H1 (cell line): ENCODE measurements at regions not wholly inside any gene's neighbourhood (a gene's known extent, or its start where the extent isn't known, plus 50 kb on each side); places are given as distances from the start of the nearest gene placed in this dataset.

Experiments used
- CTCF ChIA-PET: fragments of 300-600 bp; sonication (Branson Sonifier 250); formaldehyde crosslinking; loops from one replicate; lab custom pipeline; 2021; ENCODE audit not compliant: partially characterized antibody; lab: Charles Lee
- POLR2A ChIA-PET: fragments of 300-600 bp; sonication (Branson Sonifier 250); formaldehyde crosslinking; loops from one replicate; lab custom pipeline; 2021; ENCODE audit warnings: inconsistent platforms; ENCODE audit not compliant: partially characterized antibody; lab: Charles Lee
- DNase-seq, 2 experiments: peaks; one replicate each; pipeline versions ENCODE4 v3.0.0 to v3.0.0-alpha.2; 2010 to 2022; ENCODE audit warnings: low spot score in 2 of 2, low read depth in 1 of 2, mixed read lengths in 1 of 2
- FAIRE-seq: peaks from 2 replicates; lab custom pipeline; 2011; peaks lifted over from hg19 to GRCh38; lab: Jason Lieb, UNC
- H2AFZ ChIP-seq: 2 replicates; pipeline ENCODE4 v1.8.1; 2012; ENCODE audit warnings: low read length, inconsistent platforms
- H2AK5ac ChIP-seq: 2 replicates; pipeline ENCODE4 v1.6.1; 2013; ENCODE audit warnings: low read depth, low read length
- H2BK120ac ChIP-seq: replicated peaks from 2 replicates; pipeline ENCODE3; 2013; ENCODE audit warnings: low read depth, low read length, inconsistent platforms
- H2BK12ac ChIP-seq: 2 replicates; pipeline ENCODE4 v1.6.1; 2013; ENCODE audit warnings: low read depth, low read length
- H2BK15ac ChIP-seq: 2 replicates; pipeline ENCODE4 v1.6.1; 2013; ENCODE audit warnings: low read length
- H2BK20ac ChIP-seq: 2 replicates; pipeline ENCODE4 v1.6.1; 2013; ENCODE audit warnings: low read length
- H2BK5ac ChIP-seq: 2 replicates; pipeline ENCODE4 v1.6.1; 2013; ENCODE audit warnings: low read depth, low read length
- H3K14ac ChIP-seq: 2 replicates; pipeline ENCODE4 v1.6.1; 2013; ENCODE audit warnings: inconsistent platforms; ENCODE audit not compliant: insufficient read length
- H3K18ac ChIP-seq: 2 replicates; pipeline ENCODE4 v1.6.1; 2013; ENCODE audit warnings: low read length; ENCODE audit errors: extremely low read depth
- H3K23ac ChIP-seq: 2 replicates; pipeline ENCODE4 v1.6.1; 2013; ENCODE audit warnings: inconsistent platforms; ENCODE audit not compliant: insufficient read length
- H3K23me2 ChIP-seq: 2 replicates; pipeline ENCODE4 v1.6.1; 2013; ENCODE audit warnings: low read depth, low read length
- H3K27ac ChIP-seq: 2 replicates; pipeline ENCODE4 v1.6.1; 2011; ENCODE audit warnings: low read depth, low read length, inconsistent platforms
- H3K27me3 ChIP-seq, 4 experiments: replicated peaks in 1 of 4; 1 replicate in 1 of 4; 2 replicates in 3 of 4; pipeline versions ENCODE4 v1.6.1 to v1.8.1; 2011 to 2013; ENCODE audit warnings: low read length in 3 of 4, mild to moderate bottlenecking in 3 of 4, inconsistent platforms in 2 of 4, mixed read lengths in 2 of 4, moderate library complexity in 1 of 4; ENCODE audit not compliant: control insufficient read depth in 3 of 4, insufficient read depth in 3 of 4; ENCODE audit errors: extremely low read depth in 1 of 4
- H3K36me3 ChIP-seq, 4 experiments: 2 replicates each; pipeline versions ENCODE4 v1.6.1 to v1.8.1; 2011 to 2013; ENCODE audit warnings: mild to moderate bottlenecking in 4 of 4, low read length in 3 of 4, moderate library complexity in 2 of 4, control low read depth in 1 of 4, inconsistent platforms in 1 of 4; ENCODE audit not compliant: insufficient read depth in 4 of 4, control insufficient read depth in 2 of 4
- H3K4ac ChIP-seq: replicated peaks from 2 replicates; pipeline ENCODE3; 2013; ENCODE audit warnings: low read length, low read depth, mixed read lengths, inconsistent platforms; ENCODE audit not compliant: insufficient read length
- H3K4me1 ChIP-seq, 4 experiments: replicated peaks in 1 of 4; 1 replicate in 1 of 4; 2 replicates in 3 of 4; pipeline versions ENCODE4 v1.6.1 to v1.8.1; 2011 to 2013; ENCODE audit warnings: low read length in 3 of 4, inconsistent platforms in 2 of 4, mixed read lengths in 1 of 4; ENCODE audit not compliant: insufficient read depth in 4 of 4, control insufficient read depth in 3 of 4
- H3K4me2 ChIP-seq, 2 experiments: 2 replicates each; pipeline versions ENCODE4 v1.6.1 to v1.8.1; 2011 to 2013; ENCODE audit warnings: low read depth in 2 of 2, low read length in 2 of 2, control low read depth in 1 of 2, inconsistent platforms in 1 of 2, mild to moderate bottlenecking in 1 of 2; ENCODE audit not compliant: insufficient read depth in 1 of 2
- H3K4me3 ChIP-seq, 4 experiments: fragments of 200-600, 300-600 bp in 1 of 4; sonication (generic), shearing (Covaris generic), sonication (Bioruptor Twin) in 1 of 4; 2 replicates each; pipeline versions ENCODE4 v1.5.1 to v1.8.1; 2011 to 2016; ENCODE audit warnings: low read length in 4 of 4, low read depth in 3 of 4, control low read depth in 2 of 4, inconsistent platforms in 2 of 4, mild to moderate bottlenecking in 2 of 4, mixed read lengths in 1 of 4, moderate library complexity in 1 of 4; ENCODE audit not compliant: insufficient read depth in 2 of 4; ENCODE audit errors: extremely low read depth in 1 of 4
- H3K56ac ChIP-seq: replicated peaks from 2 replicates; pipeline ENCODE3; 2013; ENCODE audit warnings: low read depth, mild to moderate bottlenecking, mixed read lengths, low read length, inconsistent platforms; ENCODE audit not compliant: insufficient read length
- H3K79me1 ChIP-seq: 2 replicates; pipeline ENCODE4 v1.6.1; 2013; ENCODE audit warnings: low read depth, low read length, control low read depth
- H3K79me2 ChIP-seq, 2 experiments: 2 replicates each; pipeline versions ENCODE4 v1.6.1 to v1.8.1; 2012 to 2013; ENCODE audit warnings: low read length in 2 of 2, mild to moderate bottlenecking in 2 of 2, inconsistent platforms in 1 of 2; ENCODE audit not compliant: insufficient read depth in 2 of 2, control insufficient read depth in 1 of 2
- H3K9ac ChIP-seq, 4 experiments: replicated peaks in 1 of 4; 1 replicate in 1 of 4; 2 replicates in 3 of 4; pipeline versions ENCODE4 v1.6.1 to v1.8.1; 2011 to 2013; ENCODE audit warnings: low read depth in 3 of 4, low read length in 3 of 4, control low read depth in 2 of 4, mild to moderate bottlenecking in 2 of 4, moderate library complexity in 2 of 4, inconsistent platforms in 1 of 4; ENCODE audit errors: extremely low read depth in 1 of 4
- H3K9me3 ChIP-seq, 2 experiments: 2 replicates each; pipeline versions ENCODE4 v1.6.1 to v1.8.1; 2012 to 2013; ENCODE audit warnings: mild to moderate bottlenecking in 2 of 2, moderate library complexity in 2 of 2, control low read depth in 1 of 2, inconsistent platforms in 1 of 2, low read depth in 1 of 2, low read length in 1 of 2, mixed read lengths in 1 of 2; ENCODE audit not compliant: insufficient read depth in 2 of 2
- H4K20me1 ChIP-seq, 2 experiments: replicated peaks in 1 of 2; 2 replicates each; pipeline versions ENCODE3 to v1.8.1; 2011 to 2013; ENCODE audit warnings: inconsistent platforms in 2 of 2, low read length in 2 of 2, mild to moderate bottlenecking in 1 of 2; ENCODE audit not compliant: insufficient read depth in 2 of 2, control insufficient read depth in 1 of 2
- H4K5ac ChIP-seq: 2 replicates; pipeline ENCODE4 v1.6.1; 2013; ENCODE audit warnings: low read length, low read depth, mixed read lengths, inconsistent platforms; ENCODE audit not compliant: insufficient read length
- H4K8ac ChIP-seq: 2 replicates; pipeline ENCODE4 v1.8.0; 2013; ENCODE audit warnings: mild to moderate bottlenecking, moderate library complexity, low read length, inconsistent platforms; ENCODE audit not compliant: insufficient read depth; ENCODE audit errors: extremely low read depth
- H4K91ac ChIP-seq: replicated peaks from 2 replicates; pipeline ENCODE3; 2013; ENCODE audit warnings: low read length, mixed read lengths, inconsistent platforms; ENCODE audit not compliant: insufficient read length
- JUN ChIP-seq: IDR thresholded peaks from 2 replicates; pipeline ENCODE4 v1.6.1; 2011; ENCODE audit warnings: low read depth, mild to moderate bottlenecking, improper control_type of control experiment, low read length
- KDM1A ChIP-seq: fragments of 200-600, 300-600 bp; sonication (generic); IDR thresholded peaks from 2 replicates; pipeline ENCODE4 v1.7.1; 2016; ENCODE audit warnings: mild to moderate bottlenecking, low read length, borderline replicate concordance
- MAX ChIP-seq: IDR thresholded peaks from 2 replicates; pipeline ENCODE4 v1.6.1; 2012; ENCODE audit warnings: inconsistent platforms
- RNF2 ChIP-seq: fragments of 200-900, 300-1000 bp; sonication (generic); IDR thresholded peaks from 2 replicates; pipeline ENCODE4 v1.7.1; 2016; ENCODE audit warnings: borderline replicate concordance, low read depth, mild to moderate bottlenecking, antibody characterized with exemption, low read length; ENCODE audit not compliant: poor library complexity, severe bottlenecking; ENCODE audit errors: missing control alignments
- RXRA ChIP-seq: IDR thresholded peaks from 2 replicates; pipeline ENCODE4 v1.6.1; 2011; ENCODE audit warnings: low read depth, mild to moderate bottlenecking, low read length, moderate library complexity; ENCODE audit not compliant: insufficient read depth
- SIRT6 ChIP-seq: IDR thresholded peaks from one replicate; pipeline ENCODE4 v1.7.1; 2012; ENCODE audit warnings: low read length, inconsistent platforms
- SRF ChIP-seq: IDR thresholded peaks from 2 replicates; pipeline ENCODE4 v1.6.1; 2011; ENCODE audit warnings: mild to moderate bottlenecking, low read depth, low read length, moderate library complexity
- SUZ12 ChIP-seq: fragments of 200-600 bp; sonication (generic); IDR thresholded peaks from 2 replicates; pipeline ENCODE4 v1.6.1; 2012; ENCODE audit warnings: mild to moderate bottlenecking, inconsistent platforms, low read length, moderate library complexity, mixed read lengths
- TBP ChIP-seq: IDR thresholded peaks from 2 replicates; pipeline ENCODE4 v1.6.1; 2011; ENCODE audit warnings: low read depth, low read length, improper control_type of control experiment
- USF2 ChIP-seq: IDR thresholded peaks from 2 replicates; pipeline ENCODE4 v1.6.1; 2011; ENCODE audit warnings: low read length, improper control_type of control experiment
- WGBS, 2 experiments: shearing (Covaris generic) in 1 of 2; methylation state at CpG; one replicate each; pipeline versions ENCODE4 v1.1.6 to v1.1.7; 2013 to 2015; ENCODE audit warnings: low lambda C conversion rate in 2 of 2, mixed read lengths in 2 of 2, inconsistent platforms in 1 of 2, low coverage in 1 of 2, missing lambda C conversion rate in 1 of 2; ENCODE audit not compliant: insufficient replicate concordance in 2 of 2, insufficient coverage in 1 of 2, insufficient read length in 1 of 2; ENCODE audit errors: extremely low coverage in 1 of 2, missing lambda C conversion rate in 1 of 2; 5-methylcytosine and 5-hydroxymethylcytosine counted together
- TF ChIP-seq, protein P1 (sequence below): IDR thresholded peaks from 2 replicates; pipeline ENCODE4 v1.6.1; 2012; ENCODE audit warnings: low read length, inconsistent platforms

- POLR2A ChIA-PET, result no interaction called here
- TF ChIP-seq USF2 (no peak), RXRA (no peak), JUN (no peak), TBP (no peak), RNF2 (no peak), KDM1A (no peak), SIRT6 (no peak), SUZ12 (no peak), MAX (no peak), SRF (no peak)
- TF ChIP-seq, protein P1, sequence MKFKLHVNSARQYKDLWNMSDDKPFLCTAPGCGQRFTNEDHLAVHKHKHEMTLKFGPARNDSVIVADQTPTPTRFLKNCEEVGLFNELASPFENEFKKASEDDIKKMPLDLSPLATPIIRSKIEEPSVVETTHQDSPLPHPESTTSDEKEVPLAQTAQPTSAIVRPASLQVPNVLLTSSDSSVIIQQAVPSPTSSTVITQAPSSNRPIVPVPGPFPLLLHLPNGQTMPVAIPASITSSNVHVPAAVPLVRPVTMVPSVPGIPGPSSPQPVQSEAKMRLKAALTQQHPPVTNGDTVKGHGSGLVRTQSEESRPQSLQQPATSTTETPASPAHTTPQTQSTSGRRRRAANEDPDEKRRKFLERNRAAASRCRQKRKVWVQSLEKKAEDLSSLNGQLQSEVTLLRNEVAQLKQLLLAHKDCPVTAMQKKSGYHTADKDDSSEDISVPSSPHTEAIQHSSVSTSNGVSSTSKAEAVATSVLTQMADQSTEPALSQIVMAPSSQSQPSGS, result no peak
Measured at GRCh38 chr22:49636214-49636613, 191.5 kb downstream of the BRD1 start.

More at GRCh38 chr22:49636214-49636613, 191.5 kb downstream of the BRD1 start:
- Histone ChIP-seq H2BK20ac (no peak overlapping the region), H4K8ac (no peak overlapping the region; the same call in 1 of the 2 replicates), H3K56ac (no peak overlapping the region), H3K18ac (no peak overlapping the region), H2AFZ (no peak overlapping the region), H3K4ac (no peak overlapping the region), H3K36me3 (no peaks in the 10 kb centered on the region; a peak in 1 of 8 replicates), H3K23me2 (peaks cover 4% of the 10 kb centered on the region; the same call in 1 of the 2 replicates), H3K27me3 (peaks cover 0 to 4% (median 2%) of the 10 kb centered on the region in 4 experiments; a peak in 3 of 7 replicates), H2BK12ac (no peak overlapping the region), H3K4me3 (no peak overlapping the region), H3K4me2 (no peak overlapping the region), H2BK120ac (no peak overlapping the region), H3K27ac (no peak overlapping the region), H2BK5ac (no peak overlapping the region), H4K20me1 (no peaks in the 10 kb centered on the region), H3K79me1 (no peaks in the 10 kb centered on the region; the same call in 1 of the 2 replicates), H3K4me1 (peaks cover 0 to 6% (median 4%) of the 10 kb centered on the region in 4 experiments; a peak in 4 of 7 replicates), H4K5ac (no peak overlapping the region), H3K23ac (no peak overlapping the region), H3K9ac (no peak overlapping the region), H2BK15ac (no peak overlapping the region), H2AK5ac (no peak overlapping the region), H3K79me2 (no peaks in the 10 kb centered on the region), H3K9me3 (no peaks in the 10 kb centered on the region), H3K14ac (no peak overlapping the region), H4K91ac (no peak overlapping the region)
- WGBS, 2 experiments, result 87% methylated on average over 7 of the region's 10 CpGs; no CpG with 5 or more reads in 1 of the 2 experiments
- DNase-seq (no peak), FAIRE-seq (no peak)
- CTCF ChIA-PET, result interaction anchor here (0.9 to 1.2 kb wide), 2 partner anchors 221 to 312 kb away, joined by 3 read pairs; no protein-coding TSS in a partner anchor
